OCI-LY7 (cell line): ENCODE measurements at regions not wholly inside any gene's neighbourhood (a gene's known extent, or its start where the extent isn't known, plus 50 kb on each side); places are given as distances from the start of the nearest gene placed in this dataset.
A peak's percentile ranks its signal among the peaks of the same experiment; 100 is the strongest.

Source experiments
- BruUV-seq: library from RNA; stranded (reverse); fragments of 400-500 nt; replicated peaks from 2 replicates; lab custom pipeline; 2021; lab: Mats Ljungman, UMichigan
- CTCF ChIA-PET: fragments of 300-600 bp; sonication (Branson Sonifier 250); formaldehyde crosslinking; loops from one replicate; lab custom pipeline; 2022; ENCODE audit warnings: antibody characterized with exemption; ENCODE audit not compliant: unreplicated experiment; lab: Charles Lee
- POLR2A ChIA-PET: fragments of 300-600 bp; sonication (Branson Sonifier 250); formaldehyde crosslinking; loops from one replicate; lab custom pipeline; 2022; ENCODE audit warnings: antibody characterized with exemption; lab: Charles Lee
- DNase-seq: peaks from one replicate; pipeline ENCODE4 v3.0.0-alpha.2; 2015; ENCODE audit warnings: low spot score
- H2AFZ ChIP-seq: fragments of 200-600 bp; sonication (generic), shearing (Covaris generic); 2 replicates; pipeline ENCODE4 v1.6.1; 2014; ENCODE audit warnings: mild to moderate bottlenecking, antibody characterized with exemption, low read length, moderate library complexity
- H3K27ac ChIP-seq: fragments of 200-600 bp; sonication (generic); 2 replicates; pipeline ENCODE4 v1.5.1; 2014; ENCODE audit warnings: mixed run types, low read depth, mild to moderate bottlenecking, moderate library complexity, low read length, inconsistent platforms; ENCODE audit not compliant: poor library complexity, severe bottlenecking
- H3K36me3 ChIP-seq: fragments of 200-600 bp; sonication (generic); 2 replicates; pipeline ENCODE4 v1.6.1; 2014; ENCODE audit warnings: mild to moderate bottlenecking, antibody characterized with exemption, low read length, moderate library complexity, mixed read lengths; ENCODE audit not compliant: insufficient read depth
- H3K4me1 ChIP-seq: fragments of 200-600 bp; sonication (generic); 2 replicates; pipeline ENCODE4 v1.5.1; 2014; ENCODE audit warnings: mild to moderate bottlenecking, low read length; ENCODE audit not compliant: insufficient read depth, poor library complexity, severe bottlenecking
- H3K4me2 ChIP-seq: fragments of 200-600 bp; sonication (generic); 2 replicates; pipeline ENCODE4 v1.6.1; 2014; ENCODE audit warnings: mild to moderate bottlenecking, low read length
- H3K4me3 ChIP-seq: fragments of 200-600 bp; sonication (generic); 2 replicates; pipeline ENCODE4 v1.5.1; 2014; ENCODE audit warnings: mild to moderate bottlenecking, low read depth, low read length; ENCODE audit not compliant: poor library complexity, severe bottlenecking
- H3K79me2 ChIP-seq: fragments of 200-600 bp; sonication (generic); 2 replicates; pipeline ENCODE4 v1.6.1; 2016; ENCODE audit warnings: low read depth, mild to moderate bottlenecking, low read length, moderate library complexity, mixed read lengths; ENCODE audit not compliant: insufficient read depth
- H3K9me2 ChIP-seq: fragments of 200-600 bp; sonication (generic); 2 replicates; pipeline ENCODE4 v1.6.1; 2016; ENCODE audit warnings: mild to moderate bottlenecking, low read length, mixed read lengths; ENCODE audit not compliant: insufficient read depth
- H3K9me3 ChIP-seq: fragments of 200-600 bp; sonication (generic); 2 replicates; pipeline ENCODE4 v1.6.1; 2014; ENCODE audit warnings: mild to moderate bottlenecking, mixed run types, low read length, mixed read lengths
- H4K20me1 ChIP-seq: fragments of 200-600 bp; sonication (generic); 2 replicates; pipeline ENCODE4 v1.6.1; 2014; ENCODE audit warnings: mild to moderate bottlenecking, antibody characterized with exemption, low read length, moderate library complexity, mixed read lengths; ENCODE audit not compliant: insufficient read depth
- CTCF ChIP-seq: fragments of 200-600 bp; sonication (generic); conservative IDR thresholded peaks from 2 replicates; pipeline ENCODE4 v1.5.1; 2014; ENCODE audit warnings: mild to moderate bottlenecking, antibody characterized with exemption, low read length, moderate library complexity, mixed read lengths
- EZH2phosphoT487 ChIP-seq: fragments of 200-600 bp; sonication (generic); IDR thresholded peaks from 2 replicates; pipeline ENCODE4 v1.6.1; 2018; ENCODE audit warnings: low read depth, borderline replicate concordance, mild to moderate bottlenecking, mixed run types, antibody characterized with exemption, low read length, moderate library complexity, mixed read lengths
- intact Hi-C: fragments of 100-400 bp; cut with micrococcal nuclease; formaldehyde crosslinking; loops from one replicate; pipeline ENCODE4 v1.10.0; 2022; ENCODE audit not compliant: unreplicated experiment

- H3K79me2 ChIP-seq = no peaks in the 10 kb centered on the region
- H3K4me1 ChIP-seq = peaks cover 8% of the 10 kb centered on the region
- H3K27ac ChIP-seq = no peak overlapping the region
- DNase-seq = no peak
- H4K20me1 ChIP-seq = no peaks in the 10 kb centered on the region
- intact Hi-C loops = no loop called here
- H3K4me3 ChIP-seq = no peak overlapping the region
- no peak overlapping the region for H2AFZ ChIP-seq
- TF ChIP-seq EZH2phosphoT487 (no peak), CTCF (no peak)
- no peaks in the 10 kb centered on the region for H3K9me2 ChIP-seq
- CTCF ChIA-PET = no interaction called here
- POLR2A ChIA-PET = interaction anchor here (0.5 kb wide), 1 partner anchor 520 kb away, joined by 4 read pairs; no protein-coding TSS in a partner anchor
- H3K4me2 ChIP-seq = no peak overlapping the region
- no TSS peak for BruUV-seq
- H3K9me3 ChIP-seq = no peaks in the 10 kb centered on the region
- no peaks in the 10 kb centered on the region for H3K36me3 ChIP-seq
Measured at GRCh38 chr14:65922142-65922541, 509.6 kb downstream of the FUT8 start.

- no peak overlapping the region for H3K4me3 ChIP-seq
- H3K36me3 ChIP-seq = no peaks in the 10 kb centered on the region
- ChIA-PET CTCF (interaction anchor here (0.6 kb wide), 1 partner anchor 1232 kb away, joined by 7 read pairs; no protein-coding TSS in a partner anchor), POLR2A (no interaction called here)
- no peak overlapping the region for H3K27ac ChIP-seq
- no peaks in the 10 kb centered on the region for H3K9me3 ChIP-seq
- H4K20me1 ChIP-seq = no peaks in the 10 kb centered on the region
- intact Hi-C loops = no loop called here
- no TSS peak for BruUV-seq
- H3K4me1 ChIP-seq = peaks cover 8% of the 10 kb centered on the region
- H3K9me2 ChIP-seq = no peaks in the 10 kb centered on the region
- H2AFZ ChIP-seq = peak overlapping the region; percentile 44; the same call in 1 of the 2 replicates
- TF ChIP-seq EZH2phosphoT487 = no peak
- TF ChIP-seq CTCF = no peak
- DNase-seq = no peak
- 0 out of 2 replicates have a peak overlapping the region, but pooled peaks have one; percentile 12 for H3K4me2 ChIP-seq
- no peaks in the 10 kb centered on the region for H3K79me2 ChIP-seq
Measured at GRCh38 chr14:65926504-65926903, 514.0 kb downstream of the FUT8 start.

GRCh38 chr14:65926935-65927700, 514.6 kb downstream of the FUT8 start:
- CTCF ChIA-PET = interaction anchor here (0.6 kb wide), 1 partner anchor 1232 kb away, joined by 7 read pairs; no protein-coding TSS in a partner anchor

More at GRCh38 chr14:65926935-65927700, 514.6 kb downstream of the FUT8 start:
- H3K79me2 ChIP-seq = no peaks in the 10 kb centered on the region
- no peaks in the 10 kb centered on the region for H3K36me3 ChIP-seq
- no peak overlapping the region for H3K4me3 ChIP-seq
- no peaks in the 10 kb centered on the region for H3K9me2 ChIP-seq
- DNase-seq = no peak
- no peak overlapping the region for H3K4me2 ChIP-seq
- no peaks in the 10 kb centered on the region for H3K9me3 ChIP-seq
- H3K4me1 ChIP-seq = peaks cover 8% of the 10 kb centered on the region
- no peak overlapping the region for H3K27ac ChIP-seq
- intact Hi-C loops = no loop called here
- H4K20me1 ChIP-seq = no peaks in the 10 kb centered on the region
- no peak overlapping the region for H2AFZ ChIP-seq
- TF ChIP-seq EZH2phosphoT487 = no peak
- TF ChIP-seq CTCF = no peak
- POLR2A ChIA-PET = no interaction called here
- BruUV-seq = no TSS peak
